Duodenal mucosa (tissue), 2 donors: ENCODE measurements at regions not wholly inside any gene's neighbourhood (a gene's known extent, or its start where the extent isn't known, plus 50 kb on each side); places are given as distances from the start of the nearest gene placed in this dataset.

Source experiments
- H3K27ac ChIP-seq: one replicate; pipeline ENCODE4 v1.7.0; 2013; ENCODE audit warnings: low read depth, low read length
- H3K27me3 ChIP-seq, 2 donors: one replicate each; pipeline ENCODE4 v1.7.0; 2013; ENCODE audit warnings: low read length in 2 of 2, control low read depth in 1 of 2; ENCODE audit not compliant: insufficient read depth in 2 of 2, control insufficient read depth in 1 of 2
- H3K36me3 ChIP-seq, 2 donors: one replicate each; pipeline ENCODE4 v1.7.0; 2013; ENCODE audit warnings: low read length in 2 of 2, control low read depth in 1 of 2; ENCODE audit not compliant: insufficient read depth in 2 of 2, control insufficient read depth in 1 of 2
- H3K4me1 ChIP-seq, 2 donors: one replicate each; pipeline ENCODE4 v1.7.0; 2013; ENCODE audit warnings: low read length in 2 of 2, control low read depth in 1 of 2; ENCODE audit not compliant: insufficient read depth in 2 of 2, control insufficient read depth in 1 of 2
- H3K4me3 ChIP-seq, 2 donors: one replicate each; pipeline ENCODE4 v1.7.0; 2013; ENCODE audit warnings: low read length in 2 of 2, low read depth in 1 of 2
- H3K9ac ChIP-seq, 2 donors: one replicate each; pipeline ENCODE4 v1.7.0; 2013; ENCODE audit warnings: low read length in 2 of 2, low read depth in 1 of 2
- H3K9me3 ChIP-seq, 2 donors: one replicate each; pipeline ENCODE4 v1.7.0; 2013; ENCODE audit warnings: low read length in 2 of 2, control low read depth in 1 of 2; ENCODE audit not compliant: control insufficient read depth in 1 of 2

DNA sequence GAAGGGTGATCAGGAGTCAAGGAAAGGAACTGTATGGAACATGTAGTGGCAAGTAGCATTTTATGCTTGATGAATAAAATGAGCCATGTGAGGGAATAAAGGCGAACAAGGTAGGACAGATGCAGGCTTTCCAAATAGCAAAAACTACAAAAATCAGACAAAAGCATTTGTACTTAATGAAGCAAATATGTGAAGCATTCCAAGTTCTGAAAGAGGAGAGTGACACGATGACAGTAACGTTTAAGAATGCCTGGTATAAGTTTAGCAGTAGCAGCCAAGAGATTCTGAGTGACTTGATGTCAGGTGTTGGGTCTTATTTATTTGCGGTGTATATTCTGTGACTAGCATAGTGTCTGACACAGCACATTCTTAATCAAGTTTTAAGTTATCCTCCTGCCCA, 408.2 kb upstream of the RASGRP1 start:
- Histone ChIP-seq H3K4me1 (no peaks in the 10 kb centered on the region), H3K4me3 (no peak overlapping the region), H3K36me3 (no peaks in the 10 kb centered on the region), H3K27me3 (no peaks in the 10 kb centered on the region), H3K9ac (no peak overlapping the region), H3K9me3 (no peaks in the 10 kb centered on the region), H3K27ac (no peak overlapping the region)

DNA sequence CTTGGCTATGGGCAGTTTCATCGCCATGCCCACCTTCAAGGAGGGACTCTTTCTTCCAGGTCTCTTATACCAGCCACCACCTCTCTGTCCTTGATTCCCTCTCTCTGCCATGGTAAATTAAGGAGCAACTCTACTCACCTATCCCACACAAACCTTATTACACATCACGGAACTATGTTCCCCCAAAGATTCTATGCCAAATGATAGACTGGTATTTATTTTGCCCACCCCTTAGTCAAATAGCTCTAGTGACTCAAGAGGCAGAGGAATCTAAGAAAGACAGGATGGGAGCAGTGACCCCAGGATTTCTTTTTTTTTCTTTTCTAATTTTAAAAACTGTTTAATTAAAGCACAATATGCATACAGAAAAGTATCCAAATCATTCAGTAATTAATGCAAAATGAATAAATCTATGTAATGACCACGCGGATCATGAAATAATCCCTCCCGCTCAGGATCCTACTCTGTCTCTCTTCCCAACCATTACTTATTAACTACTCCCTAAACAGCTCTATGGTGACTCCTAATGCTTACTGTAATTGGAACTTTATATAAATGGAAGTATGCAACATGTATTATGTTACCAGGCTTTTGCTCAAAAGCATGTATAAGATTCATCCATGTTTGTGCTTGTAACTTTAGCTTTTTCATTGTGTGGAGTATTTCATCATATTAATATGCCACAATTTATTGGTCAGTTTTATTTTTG, 410.8 kb upstream of the RASGRP1 start:
- Histone ChIP-seq H3K27me3 (no peaks in the 10 kb centered on the region), H3K4me3 (no peak overlapping the region), H3K36me3 (no peaks in the 10 kb centered on the region), H3K4me1 (no peaks in the 10 kb centered on the region), H3K9ac (no peak overlapping the region), H3K9me3 (peaks cover 0 to 5% of the 10 kb centered on the region in 2 donors), H3K27ac (no peak overlapping the region)

DNA sequence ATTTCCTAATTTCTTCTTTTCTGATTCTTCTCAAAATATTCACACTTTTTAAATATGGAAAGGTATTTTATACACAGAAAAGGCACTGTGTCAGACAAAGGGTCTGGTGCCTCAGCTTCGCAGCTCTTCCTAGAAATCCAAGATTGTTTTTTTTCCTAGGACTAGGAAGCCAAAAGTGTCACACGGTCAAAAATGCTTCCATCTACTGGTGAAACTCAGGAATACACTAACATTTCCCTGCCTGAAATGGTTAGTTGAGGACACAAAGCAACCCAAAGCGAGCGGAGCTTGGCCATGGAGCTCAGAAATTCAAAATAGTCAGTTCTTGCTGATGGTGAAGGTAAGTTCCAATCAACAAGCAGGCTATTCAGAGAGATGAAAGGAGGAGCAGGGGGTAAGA, 426.5 kb upstream of the RASGRP1 start:
- H3K36me3 ChIP-seq: no peaks in the 10 kb centered on the region
- no peak overlapping the region for H3K27ac ChIP-seq
- no peak overlapping the region for H3K9ac ChIP-seq
- H3K4me3 ChIP-seq: no peak overlapping the region
- no peaks in the 10 kb centered on the region for H3K9me3 ChIP-seq
- no peaks in the 10 kb centered on the region for H3K4me1 ChIP-seq
- no peaks in the 10 kb centered on the region for H3K27me3 ChIP-seq

DNA sequence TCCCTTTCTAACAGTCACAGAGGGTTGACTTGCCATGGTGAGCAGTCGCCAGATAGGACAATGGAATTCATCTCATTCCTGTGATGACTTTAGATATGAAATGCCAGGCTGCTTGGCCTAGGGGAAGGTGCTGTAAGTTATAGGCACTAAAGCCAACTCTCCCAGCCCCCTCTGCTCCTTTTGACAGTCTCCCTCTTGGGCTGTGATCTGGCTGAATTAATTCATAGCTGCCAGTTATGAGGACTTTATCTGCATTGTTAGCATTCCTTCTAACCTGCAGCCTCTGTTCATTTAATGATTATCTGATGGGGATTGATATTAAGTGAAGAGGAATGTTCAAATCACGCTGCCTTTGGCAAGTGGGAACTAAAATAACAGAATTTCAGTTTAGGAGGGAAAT, 427.1 kb upstream of the RASGRP1 start:
- H3K27ac ChIP-seq: no peak overlapping the region
- no peaks in the 10 kb centered on the region for H3K9me3 ChIP-seq

DNA sequence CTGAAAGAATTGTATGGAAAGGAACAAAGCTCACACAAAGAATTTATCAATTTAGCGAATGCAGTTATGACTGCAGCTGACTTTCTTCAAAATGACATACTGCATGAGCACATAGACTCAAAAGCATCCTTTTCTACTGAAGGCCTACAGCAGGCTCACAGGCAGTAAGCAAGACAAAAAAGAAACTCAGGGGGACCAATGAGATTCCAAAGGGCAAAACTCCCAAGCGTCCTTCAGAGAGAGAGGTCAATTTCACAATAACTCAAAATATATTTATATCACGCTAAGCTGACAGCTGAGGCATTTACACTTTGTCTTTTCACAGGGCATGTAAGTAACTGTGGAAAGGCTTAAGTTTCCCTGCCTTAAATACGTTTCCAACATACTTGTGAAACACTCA, 427.9 kb upstream of the RASGRP1 start:
- Histone ChIP-seq H3K9ac (no peak overlapping the region), H3K27me3 (no peaks in the 10 kb centered on the region), H3K9me3 (no peaks in the 10 kb centered on the region), H3K4me3 (no peak overlapping the region), H3K4me1 (no peaks in the 10 kb centered on the region), H3K27ac (no peak overlapping the region), H3K36me3 (no peaks in the 10 kb centered on the region)

More for the DNA sequence above, 427.1 kb upstream of the RASGRP1 start:
- Histone ChIP-seq H3K4me3 (no peak overlapping the region), H3K36me3 (no peaks in the 10 kb centered on the region), H3K4me1 (no peaks in the 10 kb centered on the region), H3K27me3 (no peaks in the 10 kb centered on the region), H3K9ac (no peak overlapping the region)

DNA sequence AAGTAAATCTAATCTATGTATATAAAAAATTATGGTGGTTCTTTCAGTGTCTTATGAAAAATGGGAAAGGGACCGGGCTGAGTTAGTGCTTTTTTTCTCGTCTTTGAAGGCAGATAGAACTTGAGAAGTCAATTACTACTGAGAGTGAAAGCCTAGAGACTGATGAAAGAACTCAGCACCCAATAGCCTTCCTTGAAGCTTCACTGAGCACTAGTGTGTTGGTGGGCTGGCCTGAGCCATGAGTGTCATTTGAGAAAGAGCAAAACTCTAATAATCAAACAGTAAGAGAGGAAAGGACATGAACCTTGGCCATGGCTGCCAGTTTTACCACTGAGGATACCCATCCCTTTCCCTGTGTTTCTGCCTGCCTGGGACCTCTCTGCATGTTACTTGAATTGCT, 428.3 kb upstream of the RASGRP1 start:
- Histone ChIP-seq H3K36me3 (no peaks in the 10 kb centered on the region), H3K9ac (no peak overlapping the region), H3K4me3 (no peak overlapping the region), H3K27me3 (no peaks in the 10 kb centered on the region), H3K9me3 (no peaks in the 10 kb centered on the region), H3K4me1 (no peaks in the 10 kb centered on the region), H3K27ac (no peak overlapping the region)

DNA sequence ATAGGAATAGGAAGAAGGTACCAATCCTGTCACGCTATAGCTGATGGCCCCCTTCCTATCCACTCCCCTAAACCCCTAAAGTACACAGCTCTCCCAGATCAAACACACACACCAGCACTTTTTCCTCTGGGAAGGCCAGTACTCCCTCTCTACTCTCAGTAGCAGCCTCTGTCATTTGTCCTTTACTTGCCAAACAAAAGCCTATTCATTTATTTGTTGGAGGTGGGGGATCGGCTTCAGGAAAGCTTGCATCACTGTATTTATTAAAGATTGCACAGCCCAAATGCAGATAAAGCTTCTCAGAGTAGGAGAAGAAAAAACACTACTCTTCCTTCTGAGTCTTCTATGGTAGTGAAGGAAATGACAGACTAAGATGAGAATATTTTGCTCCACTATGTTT, 429.7 kb upstream of the RASGRP1 start:
- Histone ChIP-seq H3K9me3 (no peaks in the 10 kb centered on the region), H3K4me3 (no peak overlapping the region), H3K36me3 (no peaks in the 10 kb centered on the region), H3K27ac (no peak overlapping the region), H3K9ac (no peak overlapping the region), H3K4me1 (no peaks in the 10 kb centered on the region), H3K27me3 (no peaks in the 10 kb centered on the region)

DNA sequence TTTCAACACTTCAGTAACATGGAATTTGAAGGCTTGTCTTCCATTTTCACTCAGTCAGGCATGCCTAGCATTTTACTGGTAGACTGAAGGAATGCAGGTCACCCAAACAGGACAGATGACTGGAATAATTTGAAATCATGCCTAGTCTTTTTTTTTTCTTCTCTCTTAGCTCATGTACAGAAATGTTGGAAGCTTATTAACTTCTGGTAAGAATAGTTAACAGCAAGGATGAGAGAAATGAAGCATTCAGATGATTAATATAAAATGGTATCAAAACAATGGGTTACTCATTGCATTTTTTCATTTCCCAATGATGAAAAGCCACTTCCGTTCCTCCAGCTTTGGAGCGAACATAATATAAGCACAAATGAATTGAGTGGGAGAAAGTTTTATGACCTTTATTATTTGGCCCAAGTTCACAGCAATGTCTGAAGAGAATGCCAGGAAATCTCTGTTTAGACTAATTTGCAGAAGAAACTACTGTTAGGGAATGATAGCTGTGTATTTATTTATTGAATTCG, 431.6 kb upstream of the RASGRP1 start:
- Histone ChIP-seq H3K9me3 (no peaks in the 10 kb centered on the region), H3K4me1 (no peaks in the 10 kb centered on the region), H3K4me3 (no peak overlapping the region), H3K9ac (no peak overlapping the region), H3K36me3 (no peaks in the 10 kb centered on the region), H3K27ac (no peak overlapping the region), H3K27me3 (no peaks in the 10 kb centered on the region)

DNA sequence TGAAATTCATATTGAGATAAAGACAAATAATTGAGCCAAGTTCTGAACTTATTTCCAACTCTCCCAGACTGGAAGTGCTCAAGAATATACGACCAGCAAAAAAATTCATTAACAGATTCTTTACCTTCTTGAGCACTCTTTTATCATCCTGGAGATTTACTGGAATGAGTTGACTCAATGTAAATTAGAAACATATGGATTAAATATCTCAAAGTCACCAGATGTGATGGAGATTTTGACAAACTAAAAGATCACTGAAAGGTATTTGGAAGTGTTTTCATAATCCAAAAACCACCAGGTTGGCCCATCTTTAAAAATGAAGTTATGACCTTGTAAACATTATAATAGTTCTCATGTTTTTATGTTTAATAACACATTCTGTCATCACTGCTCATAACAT, 433.2 kb upstream of the RASGRP1 start:
- Histone ChIP-seq H3K36me3 (no peaks in the 10 kb centered on the region), H3K4me3 (no peak overlapping the region), H3K9me3 (no peaks in the 10 kb centered on the region), H3K27me3 (no peaks in the 10 kb centered on the region), H3K27ac (no peak overlapping the region), H3K4me1 (no peaks in the 10 kb centered on the region), H3K9ac (no peak overlapping the region)

DNA sequence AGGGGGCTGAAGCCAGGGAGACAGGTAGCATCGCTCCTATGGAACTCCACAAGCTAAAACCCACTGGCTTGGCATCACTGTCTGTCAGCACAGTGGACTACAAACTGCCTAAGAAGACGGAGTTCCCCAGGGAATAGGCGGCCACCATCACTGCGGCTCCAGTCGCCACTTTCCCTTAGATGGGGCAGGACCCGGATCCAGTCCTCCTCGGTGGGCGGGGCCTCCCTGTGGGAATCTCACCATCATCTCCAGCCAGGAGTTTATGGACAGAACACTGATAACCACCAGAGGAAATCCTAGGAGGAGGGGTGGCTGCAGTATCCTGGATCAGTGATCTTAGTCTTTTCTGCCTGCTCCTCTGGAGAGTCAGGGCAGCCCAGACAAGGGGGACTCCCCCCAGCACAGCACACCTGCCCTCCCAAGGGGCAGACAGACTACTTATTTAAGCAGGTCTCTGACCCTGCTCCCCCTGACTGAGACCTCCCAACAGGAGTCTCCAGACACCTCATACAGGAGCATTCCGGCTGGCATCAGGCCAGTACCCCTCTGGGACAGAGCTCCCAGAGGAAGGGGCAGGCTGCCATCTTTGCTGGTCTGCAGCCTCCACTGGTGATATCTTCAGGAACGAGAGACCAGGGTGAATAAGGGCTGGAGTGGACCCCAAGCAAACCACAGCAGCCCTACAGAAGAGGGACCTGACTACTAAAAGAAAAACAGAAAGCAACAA, 435.6 kb upstream of the RASGRP1 start:
- H3K27ac ChIP-seq: no peak overlapping the region
- no peaks in the 10 kb centered on the region for H3K27me3 ChIP-seq
- no peak overlapping the region for H3K9ac ChIP-seq
- no peaks in the 10 kb centered on the region for H3K9me3 ChIP-seq
- no peaks in the 10 kb centered on the region for H3K4me1 ChIP-seq
- no peaks in the 10 kb centered on the region for H3K36me3 ChIP-seq
- no peak overlapping the region for H3K4me3 ChIP-seq
